Forelimb muscle (tissue), 1 donor: ENCODE measurements at regions not wholly inside any gene's neighbourhood (a gene's known extent, or its start where the extent isn't known, plus 50 kb on each side); places are given as distances from the start of the nearest gene placed in this dataset.

ENCODE experiments used
- DNase-seq: peaks from one replicate; pipeline ENCODE4 v3.0.0-alpha.2; 2013; ENCODE audit warnings: low read depth

DNA sequence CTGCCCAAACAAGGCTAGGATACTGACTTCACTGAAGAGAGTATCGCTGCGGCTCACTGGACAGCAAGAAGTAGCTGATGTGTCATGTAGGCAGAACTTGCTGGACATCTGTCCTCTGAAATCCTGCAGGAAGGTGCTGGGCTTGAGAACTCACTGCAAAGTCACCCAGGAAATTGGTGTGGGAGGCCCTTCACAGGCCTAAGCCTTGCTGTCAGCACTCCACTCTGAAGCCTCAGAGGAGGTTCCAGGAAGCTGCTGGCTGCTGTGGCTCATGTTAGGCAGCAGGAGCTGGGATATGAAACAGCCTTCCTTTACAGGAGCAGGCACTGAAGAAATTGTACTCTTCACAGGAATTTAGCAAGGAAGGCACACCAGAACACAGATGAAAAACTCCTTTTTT is 88.3 kb upstream of the CCDC68 start:
- DNase-seq: no peak

DNA sequence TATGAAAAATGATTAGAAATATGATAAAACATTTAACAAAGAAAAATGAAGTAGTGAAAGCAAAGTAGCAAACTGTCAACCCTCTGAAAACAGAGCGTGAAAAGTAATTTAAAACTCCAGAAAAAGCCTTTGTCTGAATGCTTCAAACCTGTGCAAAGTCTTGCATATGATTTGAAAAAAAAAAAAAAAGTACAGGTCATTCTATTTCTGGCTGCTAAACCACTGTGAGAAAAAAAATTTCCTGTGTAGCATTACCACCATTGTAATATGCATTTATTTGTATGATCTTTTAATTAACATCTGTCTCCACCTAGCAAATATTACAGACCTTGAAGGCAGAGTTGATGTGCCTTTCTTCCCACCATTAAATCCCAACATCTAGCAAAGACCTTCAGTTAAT is 82.1 kb upstream of the CCDC68 start:
- no peak for DNase-seq

DNA sequence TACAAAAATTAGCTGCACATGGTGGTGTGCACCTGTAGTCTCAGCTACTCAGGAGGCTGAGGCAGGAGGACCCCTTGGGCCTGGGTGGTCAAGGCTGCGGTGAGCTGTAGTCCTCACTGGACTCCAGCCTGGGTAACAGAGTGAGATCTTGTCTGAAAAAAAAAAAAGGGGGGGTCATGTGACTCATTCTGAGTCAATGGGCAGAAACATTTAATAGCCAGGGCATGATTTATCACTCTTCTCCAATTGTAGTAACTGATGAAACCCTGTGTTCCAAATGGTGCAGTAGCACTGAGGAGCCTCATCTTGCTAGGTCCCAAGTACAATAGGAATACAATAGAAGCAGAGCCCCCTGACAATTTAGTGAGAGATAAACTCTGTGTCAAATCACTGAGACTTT is 78.9 kb upstream of the CCDC68 start:
- DNase-seq: no peak

DNA sequence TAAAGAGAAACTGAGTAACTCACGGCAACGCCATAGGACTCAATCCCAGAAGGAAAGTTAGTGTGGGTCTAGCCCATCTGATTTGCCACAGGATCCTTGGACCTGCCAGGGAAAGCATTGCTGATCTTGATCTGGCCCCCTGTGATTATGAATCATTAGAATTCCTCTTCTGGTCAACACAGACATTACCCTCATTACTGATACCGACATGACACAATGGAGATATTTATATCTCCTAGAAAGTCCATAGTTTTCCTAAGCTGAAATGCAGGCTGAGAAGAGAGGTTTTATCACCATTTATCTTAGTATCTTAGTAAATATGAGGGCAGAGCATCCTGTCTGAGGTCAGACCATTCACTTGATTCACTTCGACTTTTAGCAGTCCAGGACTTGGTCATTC is 75.5 kb upstream of the CCDC68 start:
- no peak for DNase-seq

DNA sequence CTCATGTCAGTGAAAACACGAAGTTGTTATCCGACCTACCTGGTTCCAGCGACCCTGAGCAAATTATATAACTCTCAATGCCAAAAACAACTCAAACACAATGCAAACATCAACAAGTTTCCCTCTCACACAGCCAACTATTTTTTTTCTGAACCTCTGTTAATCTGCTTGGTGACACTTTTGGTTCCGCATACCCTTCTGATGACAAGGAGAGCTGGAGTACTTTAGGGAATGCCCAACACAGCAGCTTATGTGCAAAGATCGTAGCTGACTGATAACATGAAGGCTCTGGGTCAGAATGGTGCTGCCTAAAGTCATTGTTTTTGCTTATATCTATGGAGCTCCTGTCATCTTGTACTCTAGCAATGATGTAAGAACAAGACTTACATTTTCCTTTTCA is 72.7 kb upstream of the CCDC68 start:
- no peak for DNase-seq

DNA sequence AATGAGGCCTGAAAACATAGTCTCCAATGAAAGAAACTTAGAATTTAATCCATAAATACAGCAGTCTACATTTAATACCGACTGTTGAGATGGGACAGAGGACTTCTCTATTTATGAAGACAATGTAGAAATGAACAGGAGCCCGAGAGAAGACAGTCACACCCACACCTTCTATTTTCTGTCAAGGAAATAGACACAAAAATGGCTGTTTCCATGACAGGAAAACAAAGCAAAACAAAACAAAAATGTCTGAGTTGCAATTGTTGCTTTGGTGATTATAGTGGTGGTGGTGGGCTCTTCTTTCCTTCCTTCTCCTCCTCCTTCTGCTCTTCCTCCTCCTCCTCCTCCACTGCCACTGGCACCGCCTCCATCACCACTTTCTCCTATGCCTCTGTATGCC is 72.3 kb upstream of the CCDC68 start:
- DNase-seq: no peak

DNA sequence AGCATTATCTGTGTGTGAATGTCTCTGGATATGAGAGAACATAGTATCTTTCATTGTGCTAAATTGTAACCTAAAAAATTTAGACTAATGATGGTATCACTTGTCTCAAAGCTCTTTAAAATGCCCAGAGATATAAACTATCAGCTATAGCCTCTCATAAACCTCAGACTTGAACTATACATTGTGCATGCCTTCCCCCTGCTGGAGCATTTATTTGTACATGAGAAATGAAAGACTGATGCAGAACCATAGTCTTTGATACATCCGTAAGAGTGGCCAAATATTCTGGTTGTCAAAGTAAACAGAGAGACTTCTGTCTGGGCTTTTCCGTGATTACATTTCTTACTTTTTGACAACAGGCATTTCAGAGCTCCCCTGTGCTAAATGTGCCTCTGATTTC is 71.9 kb upstream of the CCDC68 start:
- no peak for DNase-seq

DNA sequence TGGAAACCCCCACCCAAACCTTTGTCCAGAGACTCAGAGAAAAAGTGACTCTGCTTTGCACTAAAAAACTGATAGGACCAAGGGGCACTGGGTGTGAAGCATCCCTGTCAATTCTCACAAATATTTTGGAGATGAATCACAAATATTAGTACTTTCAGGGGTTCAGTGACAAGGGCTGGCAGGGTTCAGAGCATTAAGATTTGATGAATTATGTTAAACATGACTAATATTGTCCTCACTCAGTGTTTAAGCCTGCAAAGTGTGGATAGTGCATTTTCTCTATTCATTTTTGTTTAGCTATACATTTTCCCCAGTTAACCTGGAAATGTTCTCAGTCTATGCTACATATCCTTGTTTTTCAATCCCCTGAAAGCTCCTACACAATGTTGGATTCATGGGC is 65.3 kb upstream of the CCDC68 start:
- DNase-seq: no peak

DNA sequence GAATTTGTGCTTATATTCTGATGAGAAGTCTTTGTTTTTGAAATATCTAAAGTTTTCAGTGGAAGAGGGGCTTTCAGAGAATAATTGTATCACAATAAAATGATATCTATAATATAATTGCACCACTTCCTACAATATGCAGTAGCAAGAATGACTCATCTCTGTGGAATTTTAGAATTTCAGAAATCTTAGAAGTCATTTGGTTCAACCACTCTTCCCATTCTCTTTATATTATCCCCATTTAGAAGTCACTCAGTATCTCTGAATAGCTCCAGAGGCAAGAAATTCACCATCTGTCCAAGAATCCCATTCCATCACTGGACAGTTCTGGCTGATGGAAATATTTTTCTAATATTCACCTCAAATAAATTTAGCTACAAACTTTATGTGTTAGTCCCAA is 59.3 kb upstream of the CCDC68 start:
- no peak for DNase-seq

DNA sequence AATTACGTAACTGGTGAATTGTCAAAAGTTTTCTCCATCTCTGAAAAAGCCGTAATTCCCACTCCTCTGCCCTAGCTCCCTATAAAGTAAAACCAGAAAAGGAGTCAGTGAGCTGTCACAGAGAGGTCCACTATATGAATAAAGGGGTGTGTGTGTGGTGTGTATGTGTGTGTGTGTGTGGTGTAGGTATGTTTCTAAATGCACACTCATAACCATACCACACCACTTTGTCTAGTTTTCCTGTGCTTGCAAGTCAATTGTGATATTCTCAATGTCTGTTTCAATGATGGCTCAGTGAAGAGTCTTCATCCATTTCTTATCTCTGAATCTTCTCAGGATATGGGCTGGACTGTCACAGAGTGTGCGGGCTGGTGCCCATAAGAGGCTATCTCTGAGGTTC is 54.8 kb upstream of the CCDC68 start:
- no peak for DNase-seq

DNA sequence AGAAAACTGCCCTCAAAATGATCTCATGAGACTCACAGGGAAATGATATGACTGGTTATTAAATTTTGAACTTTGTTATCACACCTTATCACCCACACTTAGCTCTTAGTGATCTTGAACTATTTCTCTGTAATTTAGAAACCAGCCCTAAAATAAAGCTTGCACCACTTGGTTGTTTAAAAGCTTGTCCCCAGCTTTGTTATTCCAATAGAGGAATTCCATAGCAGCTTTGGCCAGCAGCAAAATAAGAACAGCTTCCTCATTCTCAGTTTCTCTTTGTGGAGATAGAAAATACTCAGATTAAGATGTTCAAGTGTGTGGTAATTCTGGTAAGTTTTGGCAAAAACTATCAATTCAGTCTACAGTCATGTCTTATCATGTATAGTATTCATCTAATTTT is 54.4 kb upstream of the CCDC68 start:
- DNase-seq: no peak

DNA sequence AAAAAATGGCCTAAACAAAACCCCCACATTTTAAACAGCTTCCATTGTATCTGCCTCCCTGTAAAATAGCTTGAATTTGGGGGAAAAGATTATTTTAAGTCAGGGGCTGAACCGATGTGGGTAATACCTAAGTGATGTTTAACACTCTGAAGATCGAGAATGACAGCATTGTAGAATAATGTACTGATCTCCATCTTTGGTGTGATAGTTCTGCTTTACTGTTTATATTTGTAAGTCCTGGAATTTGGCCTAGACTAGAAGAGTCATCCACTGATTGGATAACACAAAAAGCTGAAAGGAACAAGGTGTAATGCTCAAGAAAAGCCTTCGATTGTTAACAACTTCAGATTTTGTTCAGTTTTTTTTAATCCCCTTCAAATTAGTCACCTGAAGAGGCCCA is 53.8 kb upstream of the CCDC68 start:
- no peak for DNase-seq

DNA sequence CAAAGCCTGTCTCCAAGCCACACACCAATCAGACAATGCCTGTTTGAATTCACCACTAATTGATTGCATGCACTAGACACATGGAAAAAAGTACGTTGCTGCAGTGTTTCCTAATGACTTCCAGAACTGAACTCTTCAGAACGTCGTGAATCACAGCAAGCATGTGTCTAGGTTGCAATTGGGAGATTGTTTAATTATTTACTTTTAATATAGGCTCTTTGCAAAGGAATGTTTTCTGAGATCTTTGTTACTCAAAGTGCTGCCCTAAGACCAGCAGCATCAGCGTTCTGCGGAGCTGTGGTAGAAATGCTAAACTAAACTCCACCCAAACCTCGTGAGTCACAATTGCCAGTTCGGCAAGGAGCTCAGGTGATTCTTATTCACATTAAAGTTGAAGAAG is 52.7 kb upstream of the CCDC68 start:
- DNase-seq: no peak
